ENCODE measurements at regions not wholly inside any gene's neighbourhood (a gene's known extent, or its start where the extent isn't known, plus 50 kb on each side); places are given as distances from the start of the nearest gene placed in this dataset.

- in situ Hi-C loops (cut with HindIII; ENCODE audit: low sequenced_read_pairs), result no loop called here
Measured at GRCh38 chr21:28758042-28758882, 234.4 kb downstream of the LTN1 start.

GRCh38 chr21:28754862-28755261 is 237.8 kb downstream of the LTN1 start:
- in situ Hi-C loops (cut with HindIII; ENCODE audit: low sequenced_read_pairs), result no loop called here

DNA sequence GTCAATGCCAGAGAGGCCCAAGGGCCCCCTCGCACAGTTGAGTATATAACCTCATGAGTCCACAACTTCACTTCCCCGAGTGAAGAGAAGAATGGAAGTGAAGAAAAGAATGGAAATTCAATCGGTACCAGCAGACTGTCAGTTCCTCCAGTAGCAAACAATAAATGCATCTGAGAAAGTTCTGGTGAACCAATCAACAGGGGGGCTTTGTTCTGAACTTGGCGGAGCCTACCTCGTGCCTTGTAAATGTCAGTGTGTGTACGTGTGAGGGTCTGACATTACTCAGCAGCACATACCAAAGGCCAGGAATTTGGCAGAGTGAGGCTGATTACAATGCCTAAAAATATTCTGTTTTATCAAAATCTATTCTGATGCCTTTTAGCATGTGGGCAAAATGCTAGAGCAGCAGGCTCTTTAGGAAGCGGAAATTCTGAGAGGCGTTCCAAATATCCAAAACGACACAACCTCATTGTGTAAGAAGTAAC is 238.5 kb downstream of the LTN1 start:
- in situ Hi-C loops (cut with HindIII; ENCODE audit: low sequenced_read_pairs), result no loop called here

GRCh38 chr21:28752131-28752530 is 240.5 kb downstream of the LTN1 start:
- in situ Hi-C loops (cut with HindIII; ENCODE audit: low sequenced_read_pairs), result no loop called here

DNA sequence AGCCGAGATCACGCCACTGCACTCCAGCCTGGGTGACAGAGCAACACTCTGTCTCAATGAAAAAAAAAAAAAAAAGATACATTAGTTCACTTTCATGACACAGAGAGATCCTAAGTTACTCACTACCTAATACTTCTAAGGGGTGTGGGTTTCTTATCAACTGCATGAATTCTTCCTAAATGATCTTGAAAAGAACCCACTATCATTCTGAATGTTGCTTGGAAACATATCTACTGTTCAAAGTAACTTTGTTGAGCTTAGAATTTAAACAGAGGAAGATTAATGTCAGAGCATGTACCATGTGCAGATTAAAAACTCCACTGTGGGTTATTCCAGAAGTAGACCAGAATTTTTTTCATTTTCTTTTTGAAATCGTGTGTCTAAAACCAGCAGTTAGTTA is 241.5 kb downstream of the LTN1 start:
- in situ Hi-C loops (cut with HindIII; ENCODE audit: low sequenced_read_pairs), result no loop called here

DNA sequence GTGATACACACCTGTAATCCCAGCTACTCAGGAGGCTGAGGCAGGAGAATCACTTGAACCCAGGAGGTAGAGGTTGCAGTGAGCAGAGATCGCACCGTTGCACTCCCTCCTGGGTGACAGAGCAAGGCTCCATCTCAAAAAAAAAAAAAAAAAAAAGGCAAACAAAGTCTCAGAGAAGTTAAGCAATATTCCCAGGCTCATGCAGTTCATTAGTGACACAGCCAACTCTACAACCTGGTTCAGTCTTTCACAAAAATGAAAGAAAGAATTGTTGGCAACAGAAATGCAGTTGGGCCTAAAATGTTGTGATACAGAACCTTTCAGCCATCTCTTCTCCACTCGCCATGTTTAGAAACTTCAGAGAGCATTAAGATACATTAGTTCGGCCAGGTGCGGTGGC is 242.1 kb downstream of the LTN1 start:
- in situ Hi-C loops (cut with HindIII; ENCODE audit: low sequenced_read_pairs), result no loop called here

- in situ Hi-C loops (cut with HindIII; ENCODE audit: low sequenced_read_pairs), result no loop called here
Measured at GRCh38 chr21:28749536-28749935, 243.1 kb downstream of the LTN1 start.

- in situ Hi-C loops (cut with HindIII; ENCODE audit: low sequenced_read_pairs), result no loop called here
Measured at GRCh38 chr21:28747464-28747863, 245.2 kb downstream of the LTN1 start.

DNA sequence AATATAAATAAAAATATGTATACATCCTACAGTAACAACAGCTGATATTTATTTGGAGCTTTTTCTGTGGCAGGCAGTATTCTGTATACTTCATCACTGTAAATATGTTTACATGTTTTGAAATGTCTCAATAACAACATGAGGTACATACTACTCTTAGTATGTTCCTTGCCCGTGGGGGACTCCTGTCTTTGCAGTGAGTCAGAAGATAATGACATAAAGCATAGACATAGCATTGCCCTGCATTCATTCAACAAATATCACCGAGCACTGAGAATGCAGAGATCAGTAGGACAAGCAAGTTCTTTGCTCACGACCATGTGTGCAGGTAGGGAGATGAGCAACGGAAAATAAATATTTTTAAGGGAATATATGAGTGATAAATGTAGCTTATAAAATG is 246.5 kb downstream of the LTN1 start:
- in situ Hi-C loops (cut with HindIII; ENCODE audit: low sequenced_read_pairs), result no loop called here

DNA sequence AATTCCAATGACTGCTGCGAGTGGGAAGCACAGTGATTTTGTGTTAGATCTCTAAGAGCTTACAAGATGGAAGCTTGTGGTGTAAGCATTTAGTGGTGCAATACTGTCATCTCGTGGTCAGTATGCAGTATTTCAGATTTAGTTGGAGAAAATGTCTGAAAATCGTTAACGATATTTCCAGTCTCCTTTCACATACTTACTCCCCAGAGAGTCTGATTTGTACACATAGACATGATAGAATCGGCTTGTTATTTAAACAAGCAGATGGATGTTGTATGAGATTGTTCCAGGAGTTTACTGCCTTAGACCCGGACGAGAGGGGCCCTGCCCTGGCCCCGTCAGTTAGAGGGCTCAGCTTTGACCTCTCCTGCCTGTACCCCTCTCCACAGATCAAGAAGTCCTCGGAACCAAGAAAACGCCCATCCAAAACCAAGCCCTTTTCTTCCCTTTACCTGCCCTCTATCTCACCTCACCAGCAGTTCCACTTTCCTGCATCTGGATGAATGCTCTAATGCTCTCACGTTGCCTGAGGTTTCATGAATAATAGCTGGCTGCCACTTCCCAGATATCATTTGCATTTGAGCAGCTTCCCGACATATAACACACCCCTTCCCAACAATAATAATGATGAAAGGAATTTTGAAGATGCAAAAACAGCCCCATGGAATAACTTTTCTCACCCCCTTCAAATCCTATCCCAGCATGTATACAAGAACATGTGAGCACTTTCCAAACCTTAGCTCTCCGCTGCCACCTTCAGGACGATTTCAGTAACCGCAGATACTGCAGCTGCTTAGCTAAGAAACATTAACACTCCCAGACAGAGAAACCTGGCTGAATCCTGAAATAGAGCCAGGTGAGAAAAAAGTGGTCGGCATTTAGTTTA is 247.3 kb downstream of the LTN1 start:
- in situ Hi-C loops (cut with HindIII; ENCODE audit: low sequenced_read_pairs), result no loop called here

- in situ Hi-C loops (cut with HindIII; ENCODE audit: low sequenced_read_pairs), result no loop called here
Measured at GRCh38 chr21:28743723-28744122, 249.0 kb downstream of the LTN1 start.

DNA sequence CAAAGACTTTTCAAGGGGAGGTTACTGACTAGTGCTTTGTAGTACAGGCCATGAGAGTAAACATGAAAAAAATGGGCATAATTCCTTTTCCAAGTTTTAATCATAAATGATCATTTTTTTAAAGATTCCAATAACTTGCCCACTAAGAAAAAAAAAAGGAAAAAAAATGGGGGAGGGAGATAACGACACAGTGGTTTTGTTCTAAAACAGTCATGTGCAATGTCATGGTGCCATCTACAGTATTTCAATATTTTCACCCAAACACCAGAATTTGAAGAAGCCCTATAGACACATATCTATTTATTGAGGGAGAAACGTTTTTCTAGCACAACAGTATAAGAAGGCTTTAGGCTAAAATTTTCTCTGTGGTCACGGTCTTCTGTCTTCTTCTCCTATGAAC is 250.2 kb downstream of the LTN1 start:
- in situ Hi-C loops (cut with HindIII; ENCODE audit: low sequenced_read_pairs), result no loop called here

DNA sequence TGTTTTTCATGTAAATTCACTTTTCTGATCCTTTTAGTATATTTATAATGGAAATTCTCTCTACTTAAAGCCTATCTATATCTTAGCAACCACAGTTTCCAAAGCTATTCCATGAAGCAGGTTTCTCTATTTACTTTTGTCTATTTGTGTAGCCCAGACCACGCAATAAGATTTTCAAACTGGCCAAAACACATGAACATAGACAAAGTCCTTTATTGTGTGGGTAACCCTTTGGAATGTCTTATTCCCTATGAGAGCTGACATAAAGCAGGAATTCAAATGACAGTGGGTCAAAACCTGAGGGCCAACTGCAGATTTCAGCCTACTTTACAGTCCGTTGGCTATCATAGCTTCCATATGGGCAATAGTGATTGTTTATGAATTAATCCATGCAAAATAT is 252.6 kb downstream of the LTN1 start:
- in situ Hi-C loops (cut with HindIII; ENCODE audit: low sequenced_read_pairs), result no loop called here

- in situ Hi-C loops (cut with HindIII; ENCODE audit: low sequenced_read_pairs), result no loop called here
Measured at GRCh38 chr21:28738882-28739281, 253.8 kb downstream of the LTN1 start.

DNA sequence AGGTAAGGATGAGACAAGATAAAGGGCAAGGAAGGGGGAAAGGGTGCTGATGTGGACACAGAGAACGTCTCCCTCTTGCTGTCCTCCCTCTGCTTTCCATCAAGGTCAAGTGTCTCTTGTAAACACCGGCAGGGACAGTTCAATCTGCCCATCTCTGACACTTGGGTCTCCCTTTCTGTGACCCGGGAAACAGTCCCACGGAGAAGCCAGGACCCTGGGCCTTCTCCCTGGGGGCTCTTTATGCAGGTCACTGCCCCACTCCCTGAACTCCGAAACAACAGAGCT is 254.3 kb downstream of the LTN1 start:
- in situ Hi-C loops (cut with HindIII; ENCODE audit: low sequenced_read_pairs), result no loop called here

DNA sequence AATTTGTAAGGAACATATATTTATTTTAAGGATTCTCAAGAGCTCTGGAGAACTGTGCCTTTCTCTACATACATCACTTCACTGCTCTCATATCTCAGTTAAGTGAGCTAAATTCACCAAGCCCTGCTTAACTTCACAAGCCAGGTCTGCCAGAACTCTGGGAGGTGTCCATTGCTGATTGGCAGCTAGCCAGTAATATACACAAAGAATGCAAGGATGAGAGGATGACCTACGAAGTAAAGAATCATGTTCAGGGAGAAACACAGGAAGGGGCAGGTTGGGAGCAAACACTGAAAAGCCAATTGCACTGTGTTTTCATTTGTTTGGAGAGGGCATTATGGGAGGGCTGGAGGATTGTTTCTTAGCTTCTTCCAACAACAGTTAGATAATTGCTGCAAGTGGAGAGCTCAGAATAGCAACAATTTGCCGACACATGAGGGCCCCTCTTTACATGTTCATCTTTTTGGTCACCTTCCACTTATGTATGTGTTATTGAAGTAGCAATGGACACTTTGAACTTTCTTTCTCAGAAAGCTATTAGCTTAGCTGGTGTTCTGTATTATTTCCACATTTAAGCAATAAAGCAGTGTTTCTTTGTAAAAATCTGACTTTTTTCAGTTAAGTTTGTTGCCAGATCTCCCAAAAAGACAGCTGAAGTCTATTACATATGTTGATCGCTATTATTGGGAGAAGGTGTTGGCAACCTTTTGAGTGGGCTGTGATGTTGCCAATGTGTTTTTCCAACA is 254.8 kb downstream of the LTN1 start:
- in situ Hi-C loops (cut with HindIII; ENCODE audit: low sequenced_read_pairs), result no loop called here

- in situ Hi-C loops (cut with HindIII; ENCODE audit: low sequenced_read_pairs), result no loop called here
Measured at GRCh38 chr21:28734522-28735175, 258.0 kb downstream of the LTN1 start.

- in situ Hi-C loops (cut with HindIII; ENCODE audit: low sequenced_read_pairs), result no loop called here
Measured at GRCh38 chr21:28731700-28732321, 260.9 kb downstream of the LTN1 start.

GRCh38 chr21:28729887-28730286 is 262.8 kb downstream of the LTN1 start:
- in situ Hi-C loops (cut with HindIII; ENCODE audit: low sequenced_read_pairs), result no loop called here

DNA sequence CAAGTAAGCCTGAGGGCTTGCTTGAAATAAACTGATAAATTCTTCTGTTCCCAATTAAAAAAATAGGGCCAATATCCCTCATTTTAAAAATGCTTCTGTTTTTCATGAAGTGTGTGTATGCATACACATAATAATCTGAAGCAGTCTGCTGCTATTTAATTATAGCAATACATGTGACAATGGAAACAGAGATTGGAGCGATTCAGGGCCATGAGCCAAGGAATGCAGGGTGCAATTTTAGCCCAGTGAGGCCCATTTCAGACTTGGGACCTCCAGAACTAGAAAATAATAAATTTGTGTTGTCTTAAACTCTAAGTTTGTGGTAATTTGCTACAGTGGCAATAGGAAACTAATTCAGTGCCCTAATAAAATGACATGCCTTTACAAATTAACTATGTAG is 264.9 kb downstream of the LTN1 start:
- in situ Hi-C loops (cut with HindIII; ENCODE audit: low sequenced_read_pairs), result no loop called here

Measured in DLD1 (cell line).